ENCODE measurements at regions not wholly inside any gene's neighbourhood (a gene's known extent, or its start where the extent isn't known, plus 50 kb on each side); places are given as distances from the start of the nearest gene placed in this dataset.

GRCh38 chr18:30601541-30601940, 441.0 kb downstream of the DSC3 start (continued):
- TF ChIP-seq, protein P1, sequence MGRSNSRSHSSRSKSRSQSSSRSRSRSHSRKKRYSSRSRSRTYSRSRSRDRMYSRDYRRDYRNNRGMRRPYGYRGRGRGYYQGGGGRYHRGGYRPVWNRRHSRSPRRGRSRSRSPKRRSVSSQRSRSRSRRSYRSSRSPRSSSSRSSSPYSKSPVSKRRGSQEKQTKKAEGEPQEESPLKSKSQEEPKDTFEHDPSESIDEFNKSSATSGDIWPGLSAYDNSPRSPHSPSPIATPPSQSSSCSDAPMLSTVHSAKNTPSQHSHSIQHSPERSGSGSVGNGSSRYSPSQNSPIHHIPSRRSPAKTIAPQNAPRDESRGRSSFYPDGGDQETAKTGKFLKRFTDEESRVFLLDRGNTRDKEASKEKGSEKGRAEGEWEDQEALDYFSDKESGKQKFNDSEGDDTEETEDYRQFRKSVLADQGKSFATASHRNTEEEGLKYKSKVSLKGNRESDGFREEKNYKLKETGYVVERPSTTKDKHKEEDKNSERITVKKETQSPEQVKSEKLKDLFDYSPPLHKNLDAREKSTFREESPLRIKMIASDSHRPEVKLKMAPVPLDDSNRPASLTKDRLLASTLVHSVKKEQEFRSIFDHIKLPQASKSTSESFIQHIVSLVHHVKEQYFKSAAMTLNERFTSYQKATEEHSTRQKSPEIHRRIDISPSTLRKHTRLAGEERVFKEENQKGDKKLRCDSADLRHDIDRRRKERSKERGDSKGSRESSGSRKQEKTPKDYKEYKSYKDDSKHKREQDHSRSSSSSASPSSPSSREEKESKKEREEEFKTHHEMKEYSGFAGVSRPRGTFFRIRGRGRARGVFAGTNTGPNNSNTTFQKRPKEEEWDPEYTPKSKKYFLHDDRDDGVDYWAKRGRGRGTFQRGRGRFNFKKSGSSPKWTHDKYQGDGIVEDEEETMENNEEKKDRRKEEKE (IDR thresholded peaks at IDR 0.05): no peak
- TF ChIP-seq STAT1 (conservative IDR thresholded peaks at IDR 0.05) (no peak), IKZF1 (conservative IDR thresholded peaks at IDR 0.05) (no peak), CTCF (IDR thresholded peaks at IDR 0.05 in 2 of 3, conservative IDR thresholded peaks at IDR 0.05 in 1 of 3; ENCODE audit: control insufficient read depth in 2 of 3, extremely low read depth in 1 of 3, insufficient read depth in 1 of 3, low read depth in 3 of 3, low read length in 3 of 3) (no peak), POLR2A (IDR thresholded peaks at IDR 0.05; ENCODE audit: low read depth, low read length) (no peak), DPF2 (IDR thresholded peaks at IDR 0.05) (no peak), SRF (IDR thresholded peaks at IDR 0.05; ENCODE audit: low read depth in 2 of 2, low read length in 2 of 2) (no peak)

GRCh38 chr18:30597202-30597601, 445.3 kb downstream of the DSC3 start:
- RAD21 ChIA-PET (ENCODE audit: unreplicated experiment): interaction anchor here (1.3 kb wide), 1 partner anchor 293 kb away, joined by 3 read pairs; no protein-coding TSS in a partner anchor
- H3K4me2 ChIP-seq (ENCODE audit: control insufficient read depth, insufficient read depth): no peak overlapping the region
- intact Hi-C loops (cut with micrococcal nuclease; ENCODE audit: unreplicated experiment): no loop called here
- ATAC-seq (no peak), FAIRE-seq (no peak), DNase-seq (ENCODE audit: low read depth, low spot score) (no peak)
- in situ Hi-C loops (cut with MboI): no loop called here
- no peaks in the 10 kb centered on the region for H3K4me1 ChIP-seq (ENCODE audit: control insufficient read depth, insufficient read depth, low read length)
- no peak overlapping the region for H2AFZ ChIP-seq (ENCODE audit: control insufficient read depth, low read depth, low read length)
- SMC1A ChIA-PET (ENCODE audit: uncharacterized antibody, unreplicated experiment): interaction anchor here (1.0 to 2.0 kb wide), 4 partner anchors 10 to 89 kb away, joined by 3 to 7 read pairs (median 3); no protein-coding TSS in a partner anchor
- H3K36me3 ChIP-seq (ENCODE audit: control insufficient read depth in 2 of 2, insufficient read depth in 2 of 2, low read length in 1 of 2): no peaks in the 10 kb centered on the region
- BruUV-seq (replicated peaks): no TSS peak
- H3K9ac ChIP-seq (ENCODE audit: control insufficient read depth, insufficient read depth, low read length): no peak overlapping the region
- no peaks in the 10 kb centered on the region for H4K20me1 ChIP-seq (ENCODE audit: control insufficient read depth, insufficient read depth)
- H3K27me3 ChIP-seq (replicated peaks in 1 of 2; ENCODE audit: control insufficient read depth in 2 of 2, insufficient read depth in 2 of 2, low read length in 1 of 2): no peaks in the 10 kb centered on the region
- no peak overlapping the region for H3K4me3 ChIP-seq
- no peaks in the 10 kb centered on the region for H3K79me2 ChIP-seq (ENCODE audit: control insufficient read depth, insufficient read depth, low read length)
- H3K9me3 ChIP-seq (replicated peaks; ENCODE audit: control insufficient read depth, insufficient read depth, low read length): no peaks in the 10 kb centered on the region
- TF ChIP-seq, protein P2, sequence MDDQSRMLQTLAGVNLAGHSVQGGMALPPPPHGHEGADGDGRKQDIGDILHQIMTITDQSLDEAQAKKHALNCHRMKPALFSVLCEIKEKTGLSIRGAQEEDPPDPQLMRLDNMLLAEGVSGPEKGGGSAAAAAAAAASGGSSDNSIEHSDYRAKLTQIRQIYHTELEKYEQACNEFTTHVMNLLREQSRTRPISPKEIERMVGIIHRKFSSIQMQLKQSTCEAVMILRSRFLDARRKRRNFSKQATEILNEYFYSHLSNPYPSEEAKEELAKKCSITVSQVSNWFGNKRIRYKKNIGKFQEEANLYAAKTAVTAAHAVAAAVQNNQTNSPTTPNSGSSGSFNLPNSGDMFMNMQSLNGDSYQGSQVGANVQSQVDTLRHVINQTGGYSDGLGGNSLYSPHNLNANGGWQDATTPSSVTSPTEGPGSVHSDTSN (IDR thresholded peaks at IDR 0.05; ENCODE audit: insufficient replicate concordance, low read depth, low read length): no peak
- TF ChIP-seq GATAD2B (conservative IDR thresholded peaks at IDR 0.05; ENCODE audit: low read depth) (no peak), SUPT20H (IDR thresholded peaks at IDR 0.05; ENCODE audit: borderline replicate concordance, control insufficient read depth, low read depth, low read length) (no peak), FOS (IDR thresholded peaks at IDR 0.05; ENCODE audit: borderline replicate concordance, extremely low read depth, insufficient read length) (no peak), ZNF622 (IDR thresholded peaks at IDR 0.05) (no peak), POLR2AphosphoS2 (IDR thresholded peaks at IDR 0.05; ENCODE audit: low read depth, low read length) (no peak), MXI1 (IDR thresholded peaks at IDR 0.05; ENCODE audit: low read depth, low read length) (no peak)
- CTCF ChIA-PET: no interaction called here
- POLR2A ChIA-PET: no interaction called here
- no peak overlapping the region for H3K27ac ChIP-seq (ENCODE audit: control insufficient read depth, insufficient read depth)
